Endodermal cell (in vitro differentiated cells): ENCODE measurements at regions not wholly inside any gene's neighbourhood (a gene's known extent, or its start where the extent isn't known, plus 50 kb on each side); places are given as distances from the start of the nearest gene placed in this dataset.

Source experiments
- DNase-seq: peaks from one replicate; pipeline ENCODE4 v3.0.0-alpha.2; 2017
- H3K27ac ChIP-seq: 2 replicates; pipeline ENCODE4 v1.5.1; 2013; ENCODE audit warnings: mild to moderate bottlenecking, low read depth, low read length, moderate library complexity
- H3K27me3 ChIP-seq: 2 replicates; pipeline ENCODE4 v1.6.1; 2013; ENCODE audit warnings: mild to moderate bottlenecking, low read length, moderate library complexity; ENCODE audit not compliant: insufficient read depth, control insufficient read depth, poor library complexity, severe bottlenecking
- H3K36me3 ChIP-seq: 2 replicates; pipeline ENCODE4 v1.7.0; 2013; ENCODE audit warnings: mild to moderate bottlenecking, low read length, moderate library complexity; ENCODE audit not compliant: control insufficient read depth, insufficient read depth
- H3K4me1 ChIP-seq: one replicate; pipeline ENCODE4 v1.7.0; 2013; ENCODE audit warnings: low read length; ENCODE audit not compliant: control insufficient read depth, insufficient read depth
- H3K4me3 ChIP-seq: 2 replicates; pipeline ENCODE4 v1.5.1; 2013; ENCODE audit warnings: mild to moderate bottlenecking, low read length, moderate library complexity
- H3K9ac ChIP-seq: 2 replicates; pipeline ENCODE4 v1.6.1; 2013; ENCODE audit warnings: mild to moderate bottlenecking, low read length, moderate library complexity; ENCODE audit not compliant: poor library complexity, severe bottlenecking; ENCODE audit errors: extremely low read depth
- H3K9me3 ChIP-seq: 2 replicates; pipeline ENCODE4 v1.6.1; 2013; ENCODE audit warnings: mild to moderate bottlenecking, low read length, moderate library complexity; ENCODE audit not compliant: control insufficient read depth
- H3K27ac Mint-ChIP-seq: 2 replicates; pipeline ENCODE4 v1.8.0; 2020; ENCODE audit warnings: mixed read lengths
- H3K27me3 Mint-ChIP-seq: 2 replicates; pipeline ENCODE4 v1.8.0; 2021; ENCODE audit warnings: mild to moderate bottlenecking, mixed read lengths; ENCODE audit not compliant: insufficient read depth
- H3K36me3 Mint-ChIP-seq: 2 replicates; pipeline ENCODE4 v1.8.0; 2020; ENCODE audit warnings: low read depth, mixed read lengths
- H3K4me1 Mint-ChIP-seq: 2 replicates; pipeline ENCODE4 v1.8.0; 2020; ENCODE audit warnings: mixed read lengths
- H3K4me3 Mint-ChIP-seq: 2 replicates; pipeline ENCODE4 v1.8.0; 2020; ENCODE audit warnings: mild to moderate bottlenecking, moderate library complexity, mixed read lengths
- H3K9me3 Mint-ChIP-seq: 2 replicates; pipeline ENCODE4 v1.8.0; 2020; ENCODE audit warnings: mild to moderate bottlenecking, mixed read lengths
- CTCF ChIP-seq: fragments of 200-600 bp; sonication (generic); conservative IDR thresholded peaks from 2 replicates; pipeline ENCODE4 v1.5.0; 2021; ENCODE audit warnings: antibody characterized with exemption, mild to moderate bottlenecking
- WGBS, 2 experiments: methylation state at CpG; one replicate each; pipeline versions ENCODE4 v1.1.5 to v1.1.7; 2013; ENCODE audit warnings: missing lambda C conversion rate in 2 of 2, mixed read lengths in 1 of 2; ENCODE audit not compliant: insufficient coverage in 1 of 2, insufficient read length in 1 of 2; 5-methylcytosine and 5-hydroxymethylcytosine counted together

DNA sequence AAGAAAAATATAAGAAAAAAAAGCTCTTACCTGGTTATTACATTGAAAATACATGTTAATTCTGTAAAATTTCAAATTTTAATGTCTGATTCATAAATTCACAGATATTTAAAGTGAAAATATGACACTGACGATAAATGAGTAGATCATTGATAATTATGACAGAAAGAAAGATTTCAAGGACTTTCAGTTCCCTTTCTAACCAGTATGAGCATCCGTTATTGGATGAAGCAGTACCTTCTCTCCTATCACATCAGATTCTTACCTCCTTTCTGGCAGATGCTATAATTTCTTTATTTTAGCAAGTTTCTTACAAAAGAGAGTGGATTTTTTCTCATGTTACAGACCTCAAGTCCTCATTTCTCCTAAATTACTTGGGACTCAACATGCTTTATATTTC lies 847.3 kb downstream of the JRKL start:
- Mint-ChIP-seq H3K4me1 (no peaks in the 10 kb centered on the region), H3K9me3 (no peaks in the 10 kb centered on the region), H3K27me3 (no peaks in the 10 kb centered on the region), H3K27ac (no peak overlapping the region), H3K4me3 (no peak overlapping the region), H3K36me3 (no peaks in the 10 kb centered on the region)
- Histone ChIP-seq H3K4me1 (no peaks in the 10 kb centered on the region), H3K27me3 (no peaks in the 10 kb centered on the region), H3K4me3 (no peak overlapping the region), H3K9me3 (no peaks in the 10 kb centered on the region), H3K36me3 (no peaks in the 10 kb centered on the region), H3K9ac (no peak overlapping the region), H3K27ac (no peak overlapping the region)
- 96% methylated on average over 2 of the region's 2 CpGs; no CpG with 5 or more reads in 1 of the 2 experiments for WGBS, 2 experiments
- DNase-seq: no peak
- TF ChIP-seq CTCF: no peak

GRCh38 chr11:97247601-97248000 lies 857.8 kb downstream of the JRKL start:
- no peaks in the 10 kb centered on the region for H3K27me3 Mint-ChIP-seq
- Histone ChIP-seq H3K9ac (no peak overlapping the region), H3K27ac (no peak overlapping the region), H3K9me3 (peaks cover 9% of the 10 kb centered on the region), H3K27me3 (no peaks in the 10 kb centered on the region), H3K36me3 (no peaks in the 10 kb centered on the region), H3K4me1 (peaks cover 8% of the 10 kb centered on the region), H3K4me3 (no peak overlapping the region)
- peaks cover 5% of the 10 kb centered on the region for H3K36me3 Mint-ChIP-seq
- H3K4me3 Mint-ChIP-seq: no peak overlapping the region
- peaks cover 12% of the 10 kb centered on the region for H3K4me1 Mint-ChIP-seq
- WGBS, 2 experiments: 82% methylated on average over 3 of the region's 3 CpGs; no CpG with 5 or more reads in 1 of the 2 experiments
- DNase-seq: no peak
- TF ChIP-seq CTCF: no peak
- H3K27ac Mint-ChIP-seq: no peak overlapping the region
- peaks cover 16% of the 10 kb centered on the region for H3K9me3 Mint-ChIP-seq

- TF ChIP-seq CTCF: no peak
- Mint-ChIP-seq H3K4me3 (no peak overlapping the region), H3K4me1 (peaks cover 2% of the 10 kb centered on the region), H3K27ac (no peak overlapping the region), H3K36me3 (peaks cover 19% of the 10 kb centered on the region), H3K9me3 (peaks cover 17% of the 10 kb centered on the region), H3K27me3 (no peaks in the 10 kb centered on the region)
- Histone ChIP-seq H3K36me3 (no peaks in the 10 kb centered on the region), H3K27me3 (no peaks in the 10 kb centered on the region), H3K4me1 (no peaks in the 10 kb centered on the region), H3K9me3 (peaks cover 24% of the 10 kb centered on the region), H3K9ac (no peak overlapping the region), H3K27ac (no peak overlapping the region), H3K4me3 (no peak overlapping the region)
- whole genome bisulfite sequencing, 2 experiments: 95% methylated on average over 1 of the region's 1 CpG; no CpG with 5 or more reads in 1 of the 2 experiments
- no peak for DNase-seq
Observed at GRCh38 chr11:97254790-97255189, 865.0 kb downstream of the JRKL start.
